ENCODE measurements at regions not wholly inside any gene's neighbourhood (a gene's known extent, or its start where the extent isn't known, plus 50 kb on each side); places are given as distances from the start of the nearest gene placed in this dataset.

- peak; percentile 28 to 66 (median 61) for TF ChIP-seq CTCF (IDR thresholded peaks at IDR 0.05)
- no peak for TF ChIP-seq POLR2A (IDR thresholded peaks at IDR 0.05)
Measured at GRCh38 chr2:206392118-206392517, 51.2 kb upstream of the ADAM23 start.

Data from adrenal gland (tissue), 5 donors.